GDM1 (cell line): ENCODE measurements at regions not wholly inside any gene's neighbourhood (a gene's known extent, or its start where the extent isn't known, plus 50 kb on each side); places are given as distances from the start of the nearest gene placed in this dataset.
"Not testable (repeated sequence)": the region's sequence is repeated elsewhere in the genome, so short reads cannot be mapped to it uniquely, and the experiment has no call there.

Experiments
- DNase-seq: peaks from one replicate; lab custom pipeline; 2025; lab: John Stamatoyannopoulos, UW

DNA sequence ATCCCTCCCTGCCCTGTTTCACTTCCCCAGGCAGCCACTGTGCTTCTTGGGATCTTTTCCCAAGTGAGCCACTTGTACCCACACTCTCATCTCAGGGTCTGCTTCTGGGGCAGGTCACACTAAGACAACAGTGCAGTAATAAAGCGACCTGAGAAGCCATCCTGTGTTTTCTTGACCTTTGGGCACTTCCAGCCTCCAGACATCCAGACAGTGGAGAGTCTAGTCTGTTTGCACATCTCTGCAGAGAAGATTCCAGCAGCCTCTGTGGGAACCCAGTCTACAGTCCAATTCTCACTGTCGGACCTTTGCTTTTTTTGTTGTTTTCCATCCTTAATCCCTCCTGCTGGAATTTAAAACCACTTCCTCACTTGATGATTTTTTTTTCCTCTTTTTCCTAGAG is 50.3 kb upstream of the ATP6AP2 start:
- no peak for DNase-seq

DNA sequence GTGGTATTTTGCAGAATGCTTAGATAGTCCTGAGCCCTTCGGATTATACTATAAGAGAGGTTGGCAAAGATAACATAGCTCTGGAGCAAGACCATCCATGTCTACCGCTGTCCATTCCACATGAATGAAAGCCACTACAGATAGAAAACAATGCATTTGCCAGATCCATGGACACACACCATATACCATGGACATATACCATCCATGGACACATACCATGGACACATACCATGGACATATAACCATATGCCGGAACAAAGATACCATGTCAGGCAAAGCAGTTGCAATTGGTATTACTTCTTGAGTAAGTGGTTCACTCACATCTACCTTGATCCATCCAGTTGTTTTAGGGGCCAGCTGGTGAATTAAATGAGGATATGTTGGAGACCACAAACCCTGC is 53.2 kb upstream of the ATP6AP2 start:
- no peak for DNase-seq

DNA sequence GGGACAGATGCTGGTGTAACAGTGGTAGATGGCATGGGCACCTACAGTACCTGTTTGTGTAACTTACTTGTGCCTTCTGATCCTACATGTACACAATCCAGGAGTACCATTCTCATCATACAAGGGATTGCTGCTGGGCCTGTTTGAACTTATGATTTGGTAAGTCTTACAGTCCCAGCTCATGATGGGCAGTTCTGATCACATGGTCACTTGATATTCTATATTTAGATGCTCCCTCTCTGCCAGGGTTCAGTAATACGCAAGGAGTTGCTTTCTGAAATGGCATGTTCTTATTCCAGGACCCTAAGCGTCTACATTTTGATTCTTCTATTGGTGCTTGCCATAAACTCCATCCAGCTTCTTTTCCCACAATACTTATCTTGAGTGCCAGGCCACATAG is 54.4 kb upstream of the ATP6AP2 start:
- DNase-seq: no peak

DNA sequence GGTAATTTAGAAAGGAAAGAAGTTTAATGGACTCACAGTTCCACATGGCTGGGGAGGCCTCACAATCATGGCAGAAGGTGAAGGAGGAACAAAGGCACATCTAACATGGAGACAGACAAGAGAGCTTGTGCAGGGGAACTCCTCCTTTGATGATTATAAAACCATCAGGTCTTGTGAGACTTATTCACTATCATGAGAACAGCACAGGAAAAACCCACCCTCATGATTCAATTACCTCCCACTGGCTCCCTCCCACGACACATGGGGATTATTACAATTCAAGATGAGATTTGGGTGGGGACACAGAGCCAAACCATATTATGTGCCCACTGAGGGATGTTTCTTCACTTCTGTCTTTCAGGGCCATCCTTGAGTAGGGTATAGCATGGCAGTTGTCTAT is 54.9 kb upstream of the ATP6AP2 start:
- not testable (repeated sequence) for DNase-seq

DNA sequence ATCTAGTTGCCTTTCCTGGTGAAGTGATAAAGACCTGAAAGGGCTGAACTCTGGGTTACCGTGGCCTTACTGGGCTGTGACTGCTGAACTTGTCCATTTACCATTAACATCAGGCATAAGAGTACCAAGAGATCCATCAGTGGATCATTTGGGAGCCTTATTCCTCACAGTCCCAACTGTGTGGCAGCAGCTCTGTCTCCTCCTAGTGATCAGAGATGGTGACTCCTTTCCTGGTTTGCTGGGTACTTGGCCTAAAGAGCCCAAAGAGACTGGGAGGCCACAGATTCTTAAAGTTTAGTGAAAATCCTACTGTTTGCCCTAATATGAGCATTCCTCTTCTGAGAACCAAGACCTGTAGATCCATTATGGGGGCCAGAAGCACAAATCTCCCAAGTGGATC is 56.3 kb upstream of the ATP6AP2 start:
- DNase-seq: no peak

DNA sequence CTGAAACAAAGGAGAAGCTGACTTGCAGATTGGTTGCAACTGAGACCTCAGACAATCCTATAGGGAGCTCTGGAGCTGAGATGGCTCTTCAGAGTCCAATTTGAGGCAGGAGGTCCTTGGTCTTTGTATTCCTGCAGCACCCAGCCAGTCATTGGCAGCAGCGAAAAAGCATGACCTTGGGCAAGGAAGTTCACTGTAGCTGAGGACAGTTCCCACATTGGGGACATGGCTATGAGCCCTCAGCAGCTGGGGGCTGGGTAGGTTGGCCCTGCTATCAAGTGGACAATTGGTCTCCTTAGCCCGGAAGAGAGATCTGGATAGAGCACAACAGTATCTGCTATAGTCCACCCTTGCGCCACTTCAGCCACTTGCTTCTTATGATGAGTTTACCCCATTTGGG is 56.9 kb upstream of the ATP6AP2 start:
- no peak for DNase-seq

DNA sequence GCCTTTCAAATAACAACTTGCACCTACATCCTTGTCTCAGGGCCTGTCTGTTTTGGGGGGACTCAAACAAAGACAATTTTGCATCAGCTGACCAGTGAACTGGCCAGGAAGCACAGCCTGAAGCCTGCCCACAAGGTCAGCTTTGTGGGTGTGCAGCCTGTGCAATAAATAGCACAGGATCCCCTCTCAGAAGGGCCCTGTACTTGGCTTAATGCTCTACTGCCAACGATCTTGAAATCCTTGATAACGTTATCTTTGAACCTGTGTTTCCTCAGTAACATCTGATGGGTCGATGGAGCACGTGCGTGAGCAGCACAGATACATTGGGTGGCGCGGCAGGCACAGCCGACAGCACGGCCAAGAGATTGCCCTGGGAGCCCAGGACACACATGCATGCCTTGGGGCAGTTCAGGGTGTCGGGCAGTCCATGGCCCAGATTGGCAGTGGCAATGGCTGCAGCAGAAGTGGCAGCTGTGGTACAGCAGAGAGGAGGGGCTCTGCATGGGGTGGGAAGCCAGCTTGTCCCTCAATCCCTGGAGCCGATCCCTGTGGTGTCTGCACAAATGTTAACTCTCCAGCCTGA is 58.8 kb upstream of the ATP6AP2 start:
- no peak for DNase-seq

DNA sequence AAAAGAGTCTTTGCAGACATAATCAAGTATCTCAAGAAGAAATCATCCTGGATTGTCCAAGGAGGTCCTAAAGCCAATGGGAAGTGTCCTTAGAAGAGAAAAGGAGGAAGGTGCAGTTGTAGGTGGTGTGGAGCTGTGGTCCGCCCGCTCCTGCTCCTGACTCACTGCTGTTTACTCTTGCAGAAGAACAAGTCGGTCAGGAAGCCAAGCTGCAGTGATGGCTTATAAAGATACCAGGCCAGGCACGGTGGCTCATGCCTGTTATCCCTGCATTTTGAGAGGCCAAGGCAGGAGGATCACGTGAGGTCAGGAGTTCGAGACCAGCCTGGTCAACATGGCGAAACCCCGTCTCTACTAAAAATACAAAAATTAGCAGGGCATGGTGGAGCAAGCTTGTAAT is 66.4 kb upstream of the ATP6AP2 start:
- no peak for DNase-seq

DNA sequence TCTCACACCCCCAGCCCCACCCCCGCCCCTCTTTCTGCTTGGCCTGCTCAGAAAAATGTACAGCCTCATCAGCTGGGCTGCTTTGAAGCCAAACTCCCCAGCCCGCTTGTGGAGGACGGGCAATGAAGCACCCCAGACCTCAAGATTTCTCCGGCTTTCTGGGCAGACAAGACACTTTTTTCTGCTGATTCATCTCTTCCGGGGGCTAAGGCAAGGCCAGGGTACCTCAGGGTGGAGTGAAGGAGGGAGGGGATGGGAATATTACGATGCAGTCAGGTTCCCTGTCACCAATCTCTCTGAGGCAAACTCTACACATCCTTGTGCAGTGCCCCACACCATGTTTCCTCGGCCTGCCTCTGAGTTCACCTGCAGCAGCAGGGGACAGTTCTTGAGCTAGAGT is 66.9 kb upstream of the ATP6AP2 start:
- no peak for DNase-seq

DNA sequence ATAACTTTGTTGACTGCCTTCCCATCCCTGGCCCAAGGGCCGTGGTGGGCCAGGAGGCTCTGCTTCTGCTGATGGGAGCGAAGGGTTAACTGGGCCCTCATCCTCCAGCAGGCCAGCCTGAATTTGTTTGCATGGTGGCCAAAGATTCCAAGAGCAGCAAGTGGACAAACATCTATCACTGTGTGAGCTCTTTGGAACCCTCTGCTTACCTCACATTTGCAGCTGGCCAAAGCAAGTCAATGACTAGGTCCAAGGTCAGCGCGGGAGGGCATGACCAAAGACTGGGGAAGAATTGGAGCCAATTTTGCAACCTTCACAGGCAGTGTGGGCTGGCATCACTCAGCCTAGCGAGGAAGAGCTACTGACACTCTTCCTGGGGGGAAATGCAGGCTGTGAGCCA is 67.8 kb upstream of the ATP6AP2 start:
- no peak for DNase-seq

DNA sequence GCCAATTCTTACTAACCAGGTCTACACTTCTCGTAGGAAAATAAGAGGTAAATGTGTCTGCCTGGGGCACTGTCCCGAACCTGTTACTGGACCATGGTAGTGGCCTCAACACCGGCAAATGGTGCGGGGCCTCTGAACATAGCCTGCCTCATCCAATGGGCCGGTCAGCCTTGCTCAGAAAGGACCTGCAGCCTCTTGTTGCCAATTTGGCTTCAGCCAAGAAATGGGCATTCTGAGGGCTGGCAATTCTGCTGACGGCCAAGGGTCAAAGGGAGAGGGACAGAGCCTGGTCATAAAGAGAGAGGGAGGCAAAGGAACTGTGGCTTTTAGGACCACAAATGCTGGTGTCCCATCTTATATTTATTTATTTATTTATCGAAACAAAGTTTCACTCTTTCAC is 69.5 kb upstream of the ATP6AP2 start:
- no peak for DNase-seq

DNA sequence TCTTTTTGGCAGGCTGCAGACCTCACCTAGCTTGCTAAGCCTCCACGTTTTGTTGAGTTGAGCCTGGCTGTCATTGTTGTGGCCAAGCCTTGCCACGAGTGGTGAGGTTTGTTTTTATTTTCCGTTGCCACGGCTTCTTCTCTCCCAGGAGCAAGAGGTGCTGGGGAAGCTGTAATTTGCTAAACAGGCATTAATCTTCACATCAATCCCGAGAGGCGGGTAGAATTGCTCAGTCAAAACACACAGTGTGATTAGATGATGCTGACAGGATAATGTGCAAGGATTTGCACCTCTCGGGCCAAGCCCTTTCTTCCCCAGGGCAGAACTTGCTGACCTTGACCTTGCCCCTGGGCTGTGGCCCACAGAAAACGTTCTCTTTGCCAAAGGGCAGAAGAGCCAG is 72.2 kb upstream of the ATP6AP2 start:
- DNase-seq: no peak

DNA sequence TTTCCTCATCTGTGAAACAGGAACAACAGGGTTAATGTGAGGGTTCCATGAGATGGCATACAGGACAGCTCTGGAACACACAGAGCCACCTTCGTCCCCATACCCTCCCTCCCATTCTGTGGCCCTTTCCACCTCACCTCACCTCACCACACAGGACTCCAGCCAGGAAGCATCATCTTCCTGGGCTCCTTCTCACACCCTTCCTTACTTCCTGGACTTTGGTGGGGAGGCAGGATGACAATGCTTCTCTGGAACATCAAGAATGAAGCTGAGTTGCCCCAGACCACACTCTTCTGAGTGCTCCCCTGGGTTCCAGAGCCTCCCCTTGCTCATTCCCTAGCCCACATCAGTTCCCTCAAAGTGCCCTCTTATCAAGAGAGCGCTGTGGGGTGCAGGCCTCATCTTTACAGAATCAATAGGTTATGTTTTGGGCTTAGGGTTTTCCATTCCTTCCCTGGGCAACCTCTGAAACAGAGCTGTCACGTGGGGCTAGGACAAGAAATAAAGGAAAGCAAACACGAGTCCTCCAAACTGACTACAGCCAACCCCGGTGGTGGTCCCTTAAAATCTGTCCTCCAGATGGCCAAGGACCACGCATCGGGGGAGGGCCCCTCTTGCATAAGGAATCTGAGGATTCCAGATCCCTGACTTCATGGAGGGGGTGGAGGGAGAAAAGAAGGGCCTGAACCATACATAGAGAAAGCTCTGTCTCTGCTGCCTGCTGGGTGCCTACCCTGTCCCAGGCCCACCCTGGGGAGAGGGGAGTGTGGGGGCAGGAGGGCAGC is 74.4 kb upstream of the ATP6AP2 start:
- DNase-seq: no peak

DNA sequence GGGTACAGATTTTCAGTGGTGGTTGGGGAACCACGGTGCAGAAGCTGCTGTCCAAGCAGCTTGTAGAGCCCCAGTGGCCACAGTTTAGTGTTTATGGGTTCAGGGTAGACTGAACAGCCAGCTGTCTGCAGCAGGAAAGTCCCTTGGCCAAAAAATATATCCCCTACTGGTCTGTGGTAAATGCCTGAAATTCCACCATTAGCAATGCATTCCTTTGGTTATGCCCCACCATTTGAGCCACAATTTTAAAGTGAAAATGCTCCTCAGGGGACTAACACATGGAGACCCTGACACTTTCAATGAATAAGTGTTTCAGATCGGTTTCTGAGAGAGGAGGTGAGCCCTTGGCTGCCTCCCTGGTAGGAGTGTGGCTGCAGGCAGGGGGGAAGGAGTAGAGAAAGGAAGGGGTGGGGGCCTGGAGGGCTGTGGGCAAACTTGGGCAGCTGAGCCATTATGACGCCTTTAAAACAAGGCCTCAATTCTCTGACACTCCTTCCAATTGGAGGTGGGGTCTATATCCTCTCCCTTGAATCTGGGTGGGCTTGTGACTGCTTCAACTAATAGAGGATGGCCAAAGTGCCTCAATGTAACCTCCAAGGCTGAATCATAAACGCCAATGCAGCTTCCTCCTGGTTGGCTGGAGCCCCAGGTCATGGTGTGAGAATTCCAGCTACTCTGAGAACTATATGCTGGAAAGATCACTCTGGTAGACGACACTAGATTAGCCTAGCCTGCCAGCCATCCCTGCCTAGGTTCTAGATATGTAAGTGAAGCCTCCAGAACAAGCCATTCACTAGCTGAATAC is 75.8 kb upstream of the ATP6AP2 start:
- DNase-seq: no peak

DNA sequence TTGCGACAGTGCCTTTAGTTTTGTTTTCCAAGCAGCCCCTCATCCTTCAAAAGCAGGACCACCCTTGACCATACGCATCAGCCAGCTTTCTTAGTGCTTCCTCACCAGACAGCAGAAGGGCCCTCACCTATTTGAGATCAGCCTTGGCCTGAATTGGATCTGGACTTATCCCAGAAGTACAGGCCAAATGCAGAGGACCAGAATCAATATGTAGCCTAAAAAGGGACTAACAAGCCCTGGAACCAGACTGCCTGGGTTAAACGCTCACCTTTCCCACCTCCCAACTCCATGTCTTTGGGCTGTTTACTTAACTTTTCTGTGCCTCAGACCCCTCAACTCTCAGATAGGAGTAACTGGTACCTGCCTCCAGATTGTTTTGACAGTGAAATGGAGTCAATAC is 77.7 kb upstream of the ATP6AP2 start:
- DNase-seq: no peak

DNA sequence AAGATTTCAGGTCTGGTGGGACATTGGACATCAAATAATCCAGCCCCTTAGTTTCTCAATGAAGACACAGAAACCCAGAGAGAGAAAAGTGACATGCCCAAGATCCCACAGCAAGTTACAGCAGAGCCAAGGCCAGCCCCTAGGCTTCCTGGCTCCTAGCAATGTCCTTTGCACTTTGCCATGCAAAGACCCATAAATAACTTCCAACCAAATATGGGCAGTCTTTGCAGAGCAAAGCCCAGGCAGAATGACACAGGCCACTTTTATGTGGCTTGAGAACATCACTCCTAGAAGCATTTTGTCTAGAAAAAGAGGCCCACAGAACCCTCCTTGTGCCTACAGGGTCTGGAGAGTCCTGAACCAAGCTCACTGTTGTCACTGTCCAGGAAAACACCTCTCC is 78.1 kb upstream of the ATP6AP2 start:
- no peak for DNase-seq

DNA sequence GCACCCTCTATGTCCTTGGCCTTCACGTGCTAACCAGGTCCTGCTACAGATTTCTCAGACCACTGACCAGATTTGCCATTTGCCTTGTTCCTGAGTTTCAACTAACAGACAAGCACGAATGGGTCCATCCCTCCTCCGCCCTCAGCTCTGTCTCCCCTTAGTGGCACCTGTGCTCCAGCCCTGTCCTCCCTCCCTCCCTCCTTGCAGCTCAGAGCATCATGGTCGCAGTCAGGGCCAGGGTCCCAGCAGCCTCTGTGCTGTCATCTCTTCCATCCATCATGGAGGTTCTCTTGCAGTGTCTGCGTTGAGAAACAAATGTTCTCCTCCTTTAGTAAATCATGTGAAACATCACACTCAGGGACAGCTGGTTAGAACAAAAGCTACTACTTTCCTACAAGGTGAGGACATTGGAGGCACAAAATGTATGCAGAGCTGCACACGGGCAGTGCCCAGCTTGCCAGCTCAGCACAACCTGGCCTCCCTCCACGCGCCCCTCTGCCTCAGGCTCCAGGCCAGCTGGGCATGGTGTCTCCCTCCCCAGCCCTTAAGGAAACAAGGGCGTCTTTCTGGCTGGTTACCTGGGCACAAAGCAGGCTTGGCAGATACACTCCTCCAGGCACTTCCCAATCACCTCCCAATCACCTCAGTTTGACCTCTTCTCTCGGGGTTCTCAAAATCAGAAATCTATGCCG is 79.5 kb upstream of the ATP6AP2 start:
- DNase-seq: no peak

DNA sequence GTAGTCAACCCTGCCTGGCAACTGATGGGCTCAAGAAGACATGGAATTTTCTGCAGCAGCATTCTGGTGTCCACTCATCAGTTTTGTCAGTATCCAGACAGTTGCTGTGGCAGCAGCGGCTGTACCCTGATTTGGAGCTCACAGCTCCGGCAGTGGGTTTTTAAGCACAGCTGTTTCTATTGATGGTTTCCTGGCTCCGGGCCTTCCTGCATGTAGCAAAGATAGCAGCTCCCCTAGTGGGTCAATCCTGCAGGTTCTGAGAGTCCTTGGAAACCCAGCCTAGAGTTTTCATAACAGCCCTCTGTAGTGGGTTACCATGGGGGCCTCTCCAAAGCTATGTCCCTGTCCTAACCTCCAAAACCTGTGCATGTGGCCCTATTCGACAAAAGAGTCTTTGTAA is 84.0 kb upstream of the ATP6AP2 start:
- no peak for DNase-seq

DNA sequence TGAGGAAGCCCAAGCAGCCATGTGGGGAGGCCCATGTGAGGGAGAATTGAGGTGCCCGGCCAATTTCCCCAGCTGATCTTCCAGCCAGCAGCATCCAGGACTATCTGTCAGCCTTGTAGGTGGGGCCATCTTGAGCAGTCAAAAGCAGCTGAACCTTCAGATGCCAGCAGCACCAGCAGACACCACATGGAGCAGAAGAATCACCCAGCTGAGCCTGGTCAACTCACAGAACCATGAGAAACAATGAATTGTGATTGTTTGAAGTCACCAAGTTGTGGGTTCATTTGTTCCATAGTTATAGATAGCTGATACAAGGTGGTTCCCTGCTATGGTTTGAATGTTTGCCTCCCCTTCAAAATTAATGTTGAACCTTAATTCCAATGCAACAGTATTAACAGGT is 85.1 kb upstream of the ATP6AP2 start:
- DNase-seq: no peak

DNA sequence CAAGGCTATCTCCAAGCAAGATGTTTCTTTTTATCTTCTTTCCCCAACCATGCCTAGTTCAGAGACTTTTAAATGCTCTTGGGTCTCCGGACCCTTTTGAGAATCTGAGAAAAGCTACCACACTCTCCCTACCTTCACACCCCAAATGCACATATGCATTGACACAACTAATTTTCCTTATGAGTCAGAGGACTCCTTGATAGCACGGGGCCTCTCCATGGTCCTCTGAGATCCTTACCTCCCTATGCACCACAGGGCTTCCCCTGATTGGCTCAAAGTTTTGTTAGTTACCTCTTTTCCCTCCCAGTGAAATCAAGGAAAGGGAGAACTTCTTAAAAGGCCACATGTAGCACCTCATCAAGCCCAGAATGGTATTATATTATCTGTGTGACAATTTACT is 86.8 kb upstream of the ATP6AP2 start:
- no peak for DNase-seq

DNA sequence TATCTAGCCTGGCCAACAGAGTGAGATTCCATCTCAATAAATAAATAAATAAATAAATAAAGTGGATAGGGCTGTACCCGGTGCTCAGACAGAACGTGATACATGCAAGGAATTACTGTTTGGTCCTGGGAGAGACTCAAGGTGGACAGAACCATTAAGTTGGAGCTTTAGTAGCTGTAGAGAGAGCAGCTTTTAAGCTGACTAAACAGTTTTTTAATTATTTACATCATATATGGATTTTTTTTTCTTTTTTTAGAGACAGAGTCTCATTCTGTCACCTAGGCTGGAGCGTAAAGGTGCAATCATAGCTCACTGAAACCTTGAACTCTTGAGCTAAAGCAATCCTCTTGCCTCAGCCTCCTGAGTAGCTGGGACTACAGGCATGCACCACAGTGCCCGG is 92.5 kb upstream of the ATP6AP2 start:
- DNase-seq: no peak

DNA sequence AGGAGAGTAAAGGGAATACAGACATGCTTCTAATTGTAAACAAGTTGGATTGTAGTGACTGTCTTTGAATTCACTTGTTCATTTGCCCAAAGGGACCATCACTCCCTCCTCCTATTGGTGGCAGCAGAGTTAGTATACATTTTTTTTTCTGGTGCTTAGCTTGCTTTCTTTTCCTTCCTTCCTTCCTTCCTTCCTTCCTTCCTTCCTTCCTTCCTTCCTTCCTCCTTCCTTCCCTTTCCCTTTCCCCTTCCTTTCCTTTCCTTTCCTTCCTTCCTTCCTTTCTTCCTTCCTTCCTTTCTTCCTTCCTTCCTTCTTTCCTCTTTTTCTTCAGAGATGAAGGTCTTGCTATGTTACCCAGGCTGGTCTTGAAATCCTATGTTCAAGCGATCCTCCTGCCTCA is 94.8 kb upstream of the ATP6AP2 start:
- DNase-seq: no peak
